SK-N-SH (cell line): ENCODE measurements at regions not wholly inside any gene's neighbourhood (a gene's known extent, or its start where the extent isn't known, plus 50 kb on each side); places are given as distances from the start of the nearest gene placed in this dataset.

Experiments
- CTCF ChIA-PET: fragments of 300-600, 350-600 bp; formaldehyde crosslinking; extraction: SDS; loops from one replicate; lab custom pipeline; 2021; lab: Yijun Ruan, JAX
- POLR2A ChIA-PET: fragments of 350-600 bp; sonication (Branson Sonifier 250); formaldehyde crosslinking; extraction: SDS; loops from one replicate; lab custom pipeline; 2020; ENCODE audit warnings: antibody characterized with exemption, inconsistent platforms; lab: Yijun Ruan, JAX
- DNase-seq: peaks from one replicate; pipeline ENCODE4 v3.0.0; 2012
- H2AFZ ChIP-seq: fragments of 200-600 bp; sonication (generic); 2 replicates; pipeline ENCODE4 v1.8.1; 2016; ENCODE audit warnings: antibody characterized with exemption, mild to moderate bottlenecking, low read depth
- H3F3A ChIP-seq: fragments of 200-600 bp; sonication (generic); replicated peaks from 2 replicates; pipeline ENCODE3; 2016; ENCODE audit warnings: antibody characterized with exemption, mild to moderate bottlenecking; ENCODE audit not compliant: insufficient read depth
- H3K27ac ChIP-seq, 2 experiments: fragments of 200-500 bp in 1 of 2; fragments of 200-600 bp in 1 of 2; sonication (Bioruptor generic) in 1 of 2; sonication (generic), shearing (Covaris generic) in 1 of 2; 2 replicates each; pipeline versions ENCODE4 v1.5.1 to v1.6.1; 2014 to 2016; ENCODE audit warnings: low read depth in 2 of 2, inconsistent platforms in 1 of 2, low read length in 1 of 2, mild to moderate bottlenecking in 1 of 2, mixed read lengths in 1 of 2
- H3K27me3 ChIP-seq: fragments of 200-600 bp; sonication (generic), shearing (Covaris generic); 2 replicates; pipeline ENCODE4 v1.6.1; 2016; ENCODE audit warnings: mixed run types; ENCODE audit not compliant: insufficient read depth
- H3K36me3 ChIP-seq, 2 experiments: fragments of 200-500 bp in 1 of 2; fragments of 200-600 bp in 1 of 2; sonication (Bioruptor generic) in 1 of 2; sonication (generic) in 1 of 2; replicated peaks in 1 of 2; 2 replicates each; pipeline versions ENCODE3 to v1.5.1; 2014 to 2016; ENCODE audit warnings: low read length in 1 of 2, mild to moderate bottlenecking in 1 of 2; ENCODE audit not compliant: insufficient read depth in 2 of 2, control insufficient read depth in 1 of 2
- H3K4me1 ChIP-seq, 2 experiments: fragments of 200-500 bp in 1 of 2; fragments of 200-600 bp in 1 of 2; sonication (Bioruptor generic) in 1 of 2; sonication (generic), shearing (Covaris generic) in 1 of 2; 2 replicates each; pipeline versions ENCODE4 v1.5.1 to v1.6.1; 2014 to 2016; ENCODE audit warnings: low read depth in 1 of 2, low read length in 1 of 2, mixed run types in 1 of 2; ENCODE audit not compliant: insufficient read depth in 2 of 2, control insufficient read depth in 1 of 2
- H3K4me2 ChIP-seq: fragments of 200-600 bp; sonication (generic), shearing (Covaris generic); 2 replicates; pipeline ENCODE4 v1.6.1; 2017; ENCODE audit warnings: mixed run types
- H3K4me3 ChIP-seq, 2 experiments: fragments of 200-500 bp in 1 of 2; fragments of 200-600 bp in 1 of 2; sonication (Bioruptor generic) in 1 of 2; sonication (generic), shearing (Covaris generic) in 1 of 2; 2 replicates each; pipeline versions ENCODE4 v1.5.1 to v1.8.1; 2014 to 2016; ENCODE audit warnings: low read depth in 2 of 2, inconsistent platforms in 1 of 2, low read length in 1 of 2, mild to moderate bottlenecking in 1 of 2, mixed read lengths in 1 of 2, moderate library complexity in 1 of 2
- H3K79me2 ChIP-seq: fragments of 200-600 bp; sonication (generic); 2 replicates; pipeline ENCODE4 v1.8.1; 2017; ENCODE audit warnings: mild to moderate bottlenecking; ENCODE audit not compliant: insufficient read depth
- H3K9ac ChIP-seq: fragments of 200-600 bp; sonication (generic); 2 replicates; pipeline ENCODE4 v1.6.1; 2017; ENCODE audit warnings: mixed run types
- H3K9me2 ChIP-seq: fragments of 200-600 bp; sonication (generic); 2 replicates; pipeline ENCODE4 v1.6.1; 2017; ENCODE audit warnings: mixed run types
- H3K9me3 ChIP-seq: fragments of 200-600 bp; sonication (generic); 2 replicates; pipeline ENCODE4 v1.6.1; 2017; ENCODE audit warnings: mixed run types, mild to moderate bottlenecking, moderate library complexity
- H4K20me1 ChIP-seq: fragments of 200-600 bp; sonication (generic); 2 replicates; pipeline ENCODE4 v1.6.1; 2017; ENCODE audit warnings: mild to moderate bottlenecking, mixed run types; ENCODE audit not compliant: insufficient read depth
- ELF1 ChIP-seq: IDR thresholded peaks from 2 replicates; pipeline ENCODE4 v1.4.0; 2012
- EP300 ChIP-seq, 2 experiments: IDR thresholded peaks; 2 replicates each; pipeline versions ENCODE4 v1.4.0 to v1.6.1; 2012; ENCODE audit warnings: borderline replicate concordance in 1 of 2, low read depth in 1 of 2, low read length in 1 of 2
- EZH2phosphoT487 ChIP-seq: fragments of 200-600 bp; sonication (generic); IDR thresholded peaks from 2 replicates; pipeline ENCODE4 v1.6.1; 2017; ENCODE audit warnings: low read depth, mixed run types, mild to moderate bottlenecking, antibody characterized with exemption, moderate library complexity, borderline replicate concordance
- GABPA ChIP-seq: IDR thresholded peaks from 2 replicates; pipeline ENCODE4 v1.4.0; 2012; ENCODE audit warnings: low read depth, mild to moderate bottlenecking
- GATA2 ChIP-seq: sonication (generic); formaldehyde crosslinking; IDR thresholded peaks from 2 replicates; pipeline ENCODE4 v1.5.0; 2020; ENCODE audit warnings: mild to moderate bottlenecking, missing genetic modification reagents
- MEF2A ChIP-seq: IDR thresholded peaks from 2 replicates; pipeline ENCODE4 v1.4.0; 2012; ENCODE audit warnings: low read depth, borderline replicate concordance
- MXI1 ChIP-seq: IDR thresholded peaks from 2 replicates; pipeline ENCODE4 v1.6.1; 2012; ENCODE audit warnings: mild to moderate bottlenecking, low read depth, low read length, improper control_type of control experiment
- NRF1 ChIP-seq: IDR thresholded peaks from 2 replicates; pipeline ENCODE4 v1.6.1; 2012; ENCODE audit warnings: low read depth, mild to moderate bottlenecking, low read length
- POLR2AphosphoS5 ChIP-seq: IDR thresholded peaks from 2 replicates; pipeline ENCODE4 v1.6.1; 2012; ENCODE audit warnings: low read depth, low read length
- RAD21 ChIP-seq: IDR thresholded peaks from 2 replicates; pipeline ENCODE4 v1.6.1; 2012; ENCODE audit warnings: mild to moderate bottlenecking, low read length
- REST ChIP-seq: IDR thresholded peaks from 2 replicates; pipeline ENCODE4 v1.6.1; 2012; ENCODE audit warnings: mild to moderate bottlenecking, low read depth, low read length, moderate library complexity
- RFX5 ChIP-seq: IDR thresholded peaks from 2 replicates; pipeline ENCODE4 v1.6.1; 2012; ENCODE audit warnings: mild to moderate bottlenecking, improper control_type of control experiment, low read length
- RXRA ChIP-seq: IDR thresholded peaks from 2 replicates; pipeline ENCODE4 v1.4.0; 2012; ENCODE audit warnings: low read depth, mild to moderate bottlenecking, borderline replicate concordance
- SMC3 ChIP-seq: IDR thresholded peaks from 2 replicates; pipeline ENCODE4 v1.6.1; 2012; ENCODE audit warnings: low read depth, low read length, improper control_type of control experiment
- TCF12 ChIP-seq: IDR thresholded peaks from 2 replicates; pipeline ENCODE4 v1.4.0; 2012
- TEAD4 ChIP-seq: IDR thresholded peaks from 2 replicates; pipeline ENCODE4 v1.4.0; 2012; ENCODE audit warnings: mild to moderate bottlenecking, borderline replicate concordance; ENCODE audit not compliant: insufficient read depth
- whole genome bisulfite sequencing: methylation state at CpG from one replicate; pipeline ENCODE4 v1.1.6; 2017; ENCODE audit warnings: low lambda C conversion rate; 5-methylcytosine and 5-hydroxymethylcytosine counted together
- TF ChIP-seq, protein P1 (sequence below): fragments of 200-600 bp; sonication (generic); IDR thresholded peaks from 2 replicates; pipeline ENCODE4 v1.6.1; 2017; ENCODE audit warnings: antibody characterized with exemption, mild to moderate bottlenecking, moderate library complexity
- TF ChIP-seq, protein P2 (sequence below): IDR thresholded peaks from 2 replicates; pipeline ENCODE4 v1.4.0; 2012; ENCODE audit warnings: low read depth, borderline replicate concordance

DNA sequence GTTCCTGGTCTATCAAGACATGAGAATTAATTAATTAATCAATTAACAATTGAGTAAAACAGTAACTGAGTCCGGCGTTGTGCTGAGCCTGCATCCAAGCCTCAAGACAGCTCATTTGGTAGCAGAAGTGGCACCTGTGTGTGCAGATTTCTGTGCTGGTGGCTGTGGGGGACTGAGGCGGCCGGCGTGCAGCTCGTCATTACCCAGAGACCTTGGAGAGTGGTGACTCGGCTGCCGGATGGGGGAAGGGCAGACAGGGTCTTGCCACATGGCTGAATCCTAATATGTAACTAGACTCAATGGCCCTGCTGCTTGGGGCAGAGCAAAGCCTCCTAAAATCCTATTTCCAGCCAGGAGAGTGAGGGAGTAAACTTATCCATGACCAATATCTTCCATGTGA is 510.2 kb downstream of the TCERG1L start:
- POLR2A ChIA-PET: no interaction called here
- H3K27ac ChIP-seq: no peak overlapping the region

More for the DNA sequence above, 510.2 kb downstream of the TCERG1L start:
- no peaks in the 10 kb centered on the region for H3K79me2 ChIP-seq
- no peak overlapping the region for H2AFZ ChIP-seq
- no peak for DNase-seq
- no peaks in the 10 kb centered on the region for H4K20me1 ChIP-seq
- no peaks in the 10 kb centered on the region for H3K36me3 ChIP-seq
- H3K9me3 ChIP-seq: no peaks in the 10 kb centered on the region
- no peak overlapping the region for H3K4me2 ChIP-seq
- no peak overlapping the region for H3K4me3 ChIP-seq
- H3K27me3 ChIP-seq: no peaks in the 10 kb centered on the region
- TF ChIP-seq, protein P1, sequence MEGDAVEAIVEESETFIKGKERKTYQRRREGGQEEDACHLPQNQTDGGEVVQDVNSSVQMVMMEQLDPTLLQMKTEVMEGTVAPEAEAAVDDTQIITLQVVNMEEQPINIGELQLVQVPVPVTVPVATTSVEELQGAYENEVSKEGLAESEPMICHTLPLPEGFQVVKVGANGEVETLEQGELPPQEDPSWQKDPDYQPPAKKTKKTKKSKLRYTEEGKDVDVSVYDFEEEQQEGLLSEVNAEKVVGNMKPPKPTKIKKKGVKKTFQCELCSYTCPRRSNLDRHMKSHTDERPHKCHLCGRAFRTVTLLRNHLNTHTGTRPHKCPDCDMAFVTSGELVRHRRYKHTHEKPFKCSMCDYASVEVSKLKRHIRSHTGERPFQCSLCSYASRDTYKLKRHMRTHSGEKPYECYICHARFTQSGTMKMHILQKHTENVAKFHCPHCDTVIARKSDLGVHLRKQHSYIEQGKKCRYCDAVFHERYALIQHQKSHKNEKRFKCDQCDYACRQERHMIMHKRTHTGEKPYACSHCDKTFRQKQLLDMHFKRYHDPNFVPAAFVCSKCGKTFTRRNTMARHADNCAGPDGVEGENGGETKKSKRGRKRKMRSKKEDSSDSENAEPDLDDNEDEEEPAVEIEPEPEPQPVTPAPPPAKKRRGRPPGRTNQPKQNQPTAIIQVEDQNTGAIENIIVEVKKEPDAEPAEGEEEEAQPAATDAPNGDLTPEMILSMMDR: no peak
- TF ChIP-seq GABPA (no peak), POLR2AphosphoS5 (no peak), TEAD4 (no peak), REST (no peak), EP300 (IDR thresholded peaks at IDR 0.05; ENCODE audit: borderline replicate concordance in 1 of 2, low read depth in 1 of 2, low read length in 1 of 2) (no peak), RAD21 (no peak), ELF1 (no peak), TCF12 (no peak), EZH2phosphoT487 (no peak), NRF1 (no peak), SMC3 (no peak), RFX5 (no peak), GATA2 (CRISPR knock-in tag) (no peak), RXRA (no peak), MXI1 (no peak), MEF2A (no peak)
- TF ChIP-seq, protein P2, sequence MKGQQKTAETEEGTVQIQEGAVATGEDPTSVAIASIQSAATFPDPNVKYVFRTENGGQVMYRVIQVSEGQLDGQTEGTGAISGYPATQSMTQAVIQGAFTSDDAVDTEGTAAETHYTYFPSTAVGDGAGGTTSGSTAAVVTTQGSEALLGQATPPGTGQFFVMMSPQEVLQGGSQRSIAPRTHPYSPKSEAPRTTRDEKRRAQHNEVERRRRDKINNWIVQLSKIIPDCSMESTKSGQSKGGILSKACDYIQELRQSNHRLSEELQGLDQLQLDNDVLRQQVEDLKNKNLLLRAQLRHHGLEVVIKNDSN: no peak
- no peaks in the 10 kb centered on the region for H3F3A ChIP-seq
- CTCF ChIA-PET: no interaction called here
- no peaks in the 10 kb centered on the region for H3K4me1 ChIP-seq
- no peaks in the 10 kb centered on the region for H3K9me2 ChIP-seq
- no peak overlapping the region for H3K9ac ChIP-seq
- 50% methylated on average over 7 of the region's 8 CpGs for WGBS
